ACHN (cell line): ENCODE measurements at regions not wholly inside any gene's neighbourhood (a gene's known extent, or its start where the extent isn't known, plus 50 kb on each side); places are given as distances from the start of the nearest gene placed in this dataset.

Experiments
- DNase-seq: peaks from one replicate; pipeline ENCODE4 v3.0.0-alpha.2; 2015
- in situ Hi-C: cut with HindIII; loops from 2 replicates; pipeline ENCODE4 v1.10.0; 2017; ENCODE audit warnings: low sequenced_read_pairs, low pct_ligation_motif_present, low pct_unique_long_range_greater_than_20kb

GRCh38 chr5:169423580-169424278, 122.8 kb upstream of the SLIT3 start:
- in situ Hi-C loops = no loop called here

GRCh38 chr5:169422087-169422486, 121.1 kb upstream of the SLIT3 start:
- in situ Hi-C loops = no loop called here
- no peak for DNase-seq

More at GRCh38 chr5:169423580-169424278, 122.8 kb upstream of the SLIT3 start:
- no peak for DNase-seq

- DNase-seq = no peak
These were observed 120.7 kb upstream of the SLIT3 start for GRCh38 chr5:169421677-169422076.

GRCh38 chr5:169417676-169418075, 116.7 kb upstream of the SLIT3 start:
- in situ Hi-C loops = no loop called here
- DNase-seq = no peak

More at GRCh38 chr5:169421677-169422076, 120.7 kb upstream of the SLIT3 start:
- in situ Hi-C loops = no loop called here

GRCh38 chr5:169416583-169417196, 115.8 kb upstream of the SLIT3 start:
- DNase-seq = no peak
- in situ Hi-C loops = no loop called here

GRCh38 chr5:169415948-169416347, 115.0 kb upstream of the SLIT3 start:
- in situ Hi-C loops = no loop called here
- no peak for DNase-seq

GRCh38 chr5:169415371-169415770, 114.4 kb upstream of the SLIT3 start:
- no peak for DNase-seq
- in situ Hi-C loops = no loop called here

GRCh38 chr5:169413416-169413815, 112.5 kb upstream of the SLIT3 start:
- in situ Hi-C loops = no loop called here
- no peak for DNase-seq

GRCh38 chr5:169412831-169413230, 111.9 kb upstream of the SLIT3 start:
- in situ Hi-C loops = no loop called here
- DNase-seq = no peak

- in situ Hi-C loops = no loop called here
- DNase-seq = no peak
These were observed 111.0 kb upstream of the SLIT3 start for GRCh38 chr5:169411786-169412430.

GRCh38 chr5:169410996-169411783, 110.3 kb upstream of the SLIT3 start:
- no peak for DNase-seq
- in situ Hi-C loops = no loop called here

- in situ Hi-C loops = no loop called here
These were observed 107.8 kb upstream of the SLIT3 start for GRCh38 chr5:169408731-169409130.

GRCh38 chr5:169408171-169408570, 107.2 kb upstream of the SLIT3 start:
- in situ Hi-C loops = no loop called here
- peak; percentile 2 for DNase-seq

More at GRCh38 chr5:169408731-169409130, 107.8 kb upstream of the SLIT3 start:
- no peak for DNase-seq

GRCh38 chr5:169404223-169404622, 103.3 kb upstream of the SLIT3 start:
- in situ Hi-C loops = no loop called here
- no peak for DNase-seq

GRCh38 chr5:169398515-169398914, 97.6 kb upstream of the SLIT3 start:
- in situ Hi-C loops = no loop called here
- no peak for DNase-seq

GRCh38 chr5:169395136-169395535, 94.2 kb upstream of the SLIT3 start:
- in situ Hi-C loops = no loop called here
- no peak for DNase-seq

- no peak for DNase-seq
- in situ Hi-C loops = no loop called here
These were observed 93.4 kb upstream of the SLIT3 start for GRCh38 chr5:169394371-169394770.

- DNase-seq = no peak
- in situ Hi-C loops = no loop called here
These were observed 93.0 kb upstream of the SLIT3 start for GRCh38 chr5:169393907-169394306.

- DNase-seq = no peak
- in situ Hi-C loops = no loop called here
These were observed 89.3 kb upstream of the SLIT3 start for GRCh38 chr5:169390265-169390664.
